Gastrocnemius medialis (tissue), 4 donors: ENCODE measurements at regions not wholly inside any gene's neighbourhood (a gene's known extent, or its start where the extent isn't known, plus 50 kb on each side); places are given as distances from the start of the nearest gene placed in this dataset.

Source experiments
- ATAC-seq, 2 donors: fragments of 150-250 bp; one replicate each; pipeline ENCODE4 v1.9.1; 2016
- DNase-seq, 2 donors: peaks; one replicate each; pipeline ENCODE4 v3.0.0-alpha.2; 2019
- H3K27ac ChIP-seq, 4 donors: fragments of 200-600 bp; sonication (generic); 1 replicate in 1 of 4; 2 replicates in 3 of 4; pipeline ENCODE4 v1.5.1; 2016 to 2018; ENCODE audit warnings: mild to moderate bottlenecking in 2 of 4, moderate library complexity in 1 of 4
- H3K27me3 ChIP-seq, 3 donors: fragments of 200-600 bp; sonication (generic) in 2 of 3; 1 replicate in 1 of 3; 2 replicates in 2 of 3; pipeline versions ENCODE4 v1.5.1 to v1.6.0; 2016 to 2019; ENCODE audit warnings: mild to moderate bottlenecking in 1 of 3, moderate library complexity in 1 of 3
- H3K36me3 ChIP-seq, 2 donors: fragments of 200-600 bp; sonication (generic) in 1 of 2; one replicate each; pipeline ENCODE4 v1.5.1; 2017 to 2018
- H3K4me1 ChIP-seq, 2 donors: fragments of 200-600 bp; sonication (generic) in 1 of 2; one replicate each; pipeline ENCODE4 v1.5.1; 2016 to 2017; ENCODE audit warnings: mild to moderate bottlenecking in 2 of 2
- H3K4me3 ChIP-seq, 4 donors: fragments of 200-600 bp; sonication (generic) in 3 of 4; 1 replicate in 1 of 4; 2 replicates in 3 of 4; pipeline ENCODE4 v1.5.1; 2016 to 2019; ENCODE audit warnings: mild to moderate bottlenecking in 2 of 4
- H3K9me3 ChIP-seq, 3 donors: fragments of 200-600 bp; sonication (generic) in 2 of 3; 1 replicate in 1 of 3; 2 replicates in 2 of 3; pipeline ENCODE4 v1.5.1; 2016 to 2019
- CTCF ChIP-seq, 5 experiments: fragments of 450-650 bp in 3 of 5; fragments of 200-600 bp in 2 of 5; sonication (generic) in 2 of 5; IDR thresholded peaks in 4 of 5; conservative IDR thresholded peaks in 1 of 5; 1 replicate in 4 of 5; 2 replicates in 1 of 5; pipeline ENCODE4 v1.5.1; 2016 to 2019; ENCODE audit warnings: antibody characterized with exemption in 5 of 5, mild to moderate bottlenecking in 3 of 5, moderate library complexity in 3 of 5
- POLR2A ChIP-seq, 2 donors: fragments of 450-650 bp; IDR thresholded peaks; one replicate each; pipeline ENCODE4 v1.6.1; 2017; ENCODE audit warnings: antibody characterized with exemption in 2 of 2, mild to moderate bottlenecking in 2 of 2, moderate library complexity in 2 of 2
- in situ Hi-C, 4 donors: fragments of 200-750 bp; cut with MboI; loops; one replicate each; pipeline versions ENCODE4 v1.15.0 to v1.8.0; 2017; ENCODE audit warnings: low sequenced_read_pairs in 4 of 4
- intact Hi-C: fragments of 100-400 bp; cut with DNase I; formaldehyde crosslinking; loops from one replicate; pipeline ENCODE4 v1.15.1; 2023; ENCODE audit warnings: low total_unique reads

GRCh38 chr20:39874049-39874893 lies 814.8 kb downstream of the MAFB start:
- no peaks in the 10 kb centered on the region for H3K36me3 ChIP-seq
- H3K4me1 ChIP-seq, result peaks cover 17 to 23% of the 10 kb centered on the region in 2 donors
- H3K27me3 ChIP-seq, result no peaks in the 10 kb centered on the region
- DNase-seq, result peak; percentile 46 to 64
- H3K9me3 ChIP-seq, result no peaks in the 10 kb centered on the region
- in situ Hi-C loops, result loop anchor here in 1 of 4 donors (25.0 kb wide), 1 partner anchor 612 kb away; no protein-coding TSS in a partner anchor
- peak; percentile 56 to 85 for ATAC-seq
- intact Hi-C loops, result loop anchor here (5.0 kb wide), 1 partner anchor 602 kb away; no protein-coding TSS in a partner anchor
- peak; percentile 49 to 73 (median 61) for TF ChIP-seq CTCF (IDR thresholded peaks at IDR 0.05 in 4 of 5, conservative IDR thresholded peaks at IDR 0.05 in 1 of 5)
- no peak for TF ChIP-seq POLR2A (IDR thresholded peaks at IDR 0.05)
- no peak overlapping the region for H3K27ac ChIP-seq
- no peak overlapping the region for H3K4me3 ChIP-seq

- H3K9me3 ChIP-seq, result no peaks in the 10 kb centered on the region
- H3K4me1 ChIP-seq, result peaks cover 9 to 15% of the 10 kb centered on the region in 2 donors
- H3K27me3 ChIP-seq, result no peaks in the 10 kb centered on the region
- intact Hi-C loops, result loop anchor here (5.0 kb wide), 1 partner anchor 601 kb away; no protein-coding TSS in a partner anchor
- H3K27ac ChIP-seq, result no peak overlapping the region
- TF ChIP-seq POLR2A (IDR thresholded peaks at IDR 0.05) (no peak), CTCF (IDR thresholded peaks at IDR 0.05 in 4 of 5, conservative IDR thresholded peaks at IDR 0.05 in 1 of 5) (no peak)
- no peak overlapping the region for H3K4me3 ChIP-seq
- no peak for DNase-seq
- in situ Hi-C loops, result loop anchor here in 1 of 4 donors (25.0 kb wide), 1 partner anchor 611 kb away; no protein-coding TSS in a partner anchor
- no peak for ATAC-seq
- H3K36me3 ChIP-seq, result no peaks in the 10 kb centered on the region
Observed at GRCh38 chr20:39873286-39873685, 815.8 kb downstream of the MAFB start.

- intact Hi-C loops, result loop anchor here (5.0 kb wide), 1 partner anchor 599 kb away; no protein-coding TSS in a partner anchor
- in situ Hi-C loops, result loop anchor here in 1 of 4 donors (25.0 kb wide), 1 partner anchor 609 kb away; no protein-coding TSS in a partner anchor
- no peaks in the 10 kb centered on the region for H3K9me3 ChIP-seq
- ATAC-seq (no peak), DNase-seq (no peak)
- H3K27me3 ChIP-seq, result no peaks in the 10 kb centered on the region
- no peaks in the 10 kb centered on the region for H3K36me3 ChIP-seq
- H3K27ac ChIP-seq, result no peak overlapping the region
- H3K4me3 ChIP-seq, result no peak overlapping the region
- H3K4me1 ChIP-seq, result peaks cover 0 to 5% of the 10 kb centered on the region in 2 donors
- TF ChIP-seq CTCF (IDR thresholded peaks at IDR 0.05 in 4 of 5, conservative IDR thresholded peaks at IDR 0.05 in 1 of 5) (no peak), POLR2A (IDR thresholded peaks at IDR 0.05) (no peak)
Observed at GRCh38 chr20:39871013-39871412, 818.0 kb downstream of the MAFB start.

GRCh38 chr20:39865446-39865845 lies 823.6 kb downstream of the MAFB start:
- no peak for DNase-seq
- Histone ChIP-seq H3K4me3 (no peak overlapping the region), H3K27me3 (no peaks in the 10 kb centered on the region), H3K4me1 (no peaks in the 10 kb centered on the region), H3K9me3 (no peaks in the 10 kb centered on the region), H3K36me3 (no peaks in the 10 kb centered on the region), H3K27ac (no peak overlapping the region)
- TF ChIP-seq POLR2A (IDR thresholded peaks at IDR 0.05), result no peak
- no peak for TF ChIP-seq CTCF (IDR thresholded peaks at IDR 0.05 in 4 of 5, conservative IDR thresholded peaks at IDR 0.05 in 1 of 5)
- intact Hi-C loops, result no loop called here
- in situ Hi-C loops, result loop anchor here in 2 of 4 donors (10.0 to 25.0 kb wide), 2 partner anchors 601 to 603 kb away; no protein-coding TSS in a partner anchor
- no peak for ATAC-seq
